HG03439 (cell line): ENCODE measurements at regions not wholly inside any gene's neighbourhood (a gene's known extent, or its start where the extent isn't known, plus 50 kb on each side); places are given as distances from the start of the nearest gene placed in this dataset.

Experiments used
- ATAC-seq: cut with Tn5 transposase; IDR thresholded peaks from one replicate; pipeline ENCODE4 v1.9.1; 2021; ENCODE audit warnings: mild to moderate bottlenecking, moderate library complexity; ENCODE audit not compliant: unreplicated experiment

- ATAC-seq, result no peak
Observed at GRCh38 chr6:126526996-126527606, 187.2 kb downstream of the CENPW start.

GRCh38 chr6:126529637-126530362 is 189.9 kb downstream of the CENPW start:
- ATAC-seq, result no peak

- ATAC-seq, result no peak
Observed at GRCh38 chr6:126530775-126531174, 190.9 kb downstream of the CENPW start.

DNA sequence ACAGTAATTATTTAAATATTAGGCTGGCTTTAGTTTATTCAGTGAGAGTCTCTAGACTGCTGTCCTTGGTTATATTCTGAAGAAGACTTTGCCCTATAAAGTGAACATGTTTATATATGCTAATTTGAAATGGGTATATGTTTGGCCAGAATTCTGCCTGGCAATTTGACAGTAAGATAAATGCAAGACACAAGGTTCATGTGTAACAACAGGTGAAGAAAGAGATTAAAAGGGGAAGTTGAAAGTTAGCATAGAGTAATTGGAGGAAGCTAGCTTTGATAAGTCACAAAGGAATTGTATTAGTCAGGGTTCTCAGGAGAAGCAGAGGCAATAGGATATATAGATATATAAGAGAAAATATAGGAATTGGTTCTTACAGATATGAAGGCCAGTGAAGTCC is 191.4 kb downstream of the CENPW start:
- ATAC-seq, result no peak

GRCh38 chr6:126531840-126532239 is 191.9 kb downstream of the CENPW start:
- no peak for ATAC-seq

- ATAC-seq, result no peak
Observed at GRCh38 chr6:126534401-126534800, 194.5 kb downstream of the CENPW start.

DNA sequence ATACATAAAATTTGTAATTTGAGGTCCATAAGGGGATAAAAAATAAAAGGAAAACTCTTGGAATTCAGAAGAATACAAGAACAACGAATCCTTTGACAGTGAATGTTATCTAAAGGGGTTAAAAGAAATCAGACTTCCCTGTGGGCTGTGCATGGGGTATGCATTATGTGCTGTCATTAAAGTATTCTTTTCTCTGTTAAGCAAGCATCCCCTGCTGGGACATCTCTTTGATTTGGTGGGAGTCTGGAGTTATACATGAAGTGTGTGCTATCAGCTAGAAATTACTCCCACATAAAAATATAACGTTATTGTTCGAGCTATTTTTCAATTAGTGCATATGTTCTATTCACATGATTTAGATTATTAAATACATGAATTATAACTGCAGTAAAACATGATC is 195.2 kb downstream of the CENPW start:
- no peak for ATAC-seq

DNA sequence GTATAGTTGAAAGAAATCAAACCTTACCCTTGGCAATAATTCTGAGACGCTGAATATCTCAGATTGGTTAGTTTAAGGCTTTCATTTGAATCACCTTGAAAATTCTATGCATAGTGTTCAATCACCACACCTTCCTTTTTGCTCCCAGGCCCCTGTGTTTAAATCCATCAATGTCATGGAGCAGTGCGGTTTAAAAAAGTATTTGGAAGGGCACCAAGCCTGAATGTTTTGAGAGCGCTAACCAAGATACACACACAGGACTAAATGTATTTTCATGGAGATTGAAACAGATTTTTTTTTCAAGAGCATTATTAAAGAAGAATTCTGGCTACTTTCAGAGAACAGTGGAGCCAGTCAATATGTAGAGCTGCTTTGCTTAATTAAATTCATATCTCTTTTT is 195.7 kb downstream of the CENPW start:
- no peak for ATAC-seq

- ATAC-seq, result no peak
Observed at GRCh38 chr6:126537061-126537816, 197.3 kb downstream of the CENPW start.

GRCh38 chr6:126539022-126539421 is 199.1 kb downstream of the CENPW start:
- no peak for ATAC-seq

GRCh38 chr6:126540161-126540560 is 200.2 kb downstream of the CENPW start:
- ATAC-seq, result no peak

DNA sequence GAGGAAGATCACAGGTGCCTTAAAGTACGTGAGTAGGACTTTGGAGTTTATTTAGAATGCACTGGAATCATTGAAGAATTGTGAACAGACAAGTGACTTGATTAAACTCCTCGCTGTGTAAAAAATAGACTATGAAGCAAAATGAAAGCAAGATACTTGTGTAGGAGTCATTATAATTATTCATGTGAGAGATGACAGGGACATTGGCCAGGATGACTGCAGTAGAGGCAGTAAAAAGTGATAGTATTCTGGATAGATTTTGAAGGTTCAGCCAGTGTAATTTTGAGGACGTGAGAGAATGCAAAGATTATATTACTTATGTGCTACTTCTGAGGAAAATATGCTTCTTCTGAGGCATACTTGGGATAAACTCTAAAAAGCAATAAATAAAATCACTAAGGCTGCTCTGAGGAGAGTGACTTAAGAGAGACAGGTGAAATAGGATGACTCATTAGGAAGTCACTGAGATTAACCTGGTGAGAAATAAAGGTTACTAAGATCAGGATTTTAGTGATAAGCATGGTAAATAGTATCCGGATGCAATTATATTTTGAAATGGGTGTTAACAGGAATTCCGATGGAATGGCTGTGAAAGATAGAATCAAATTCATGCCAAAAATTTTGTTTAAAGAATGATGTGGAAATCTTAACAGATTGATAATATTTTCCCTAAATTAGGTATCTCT is 202.0 kb downstream of the CENPW start:
- ATAC-seq, result no peak

GRCh38 chr6:126546541-126547120 is 206.7 kb downstream of the CENPW start:
- no peak for ATAC-seq

DNA sequence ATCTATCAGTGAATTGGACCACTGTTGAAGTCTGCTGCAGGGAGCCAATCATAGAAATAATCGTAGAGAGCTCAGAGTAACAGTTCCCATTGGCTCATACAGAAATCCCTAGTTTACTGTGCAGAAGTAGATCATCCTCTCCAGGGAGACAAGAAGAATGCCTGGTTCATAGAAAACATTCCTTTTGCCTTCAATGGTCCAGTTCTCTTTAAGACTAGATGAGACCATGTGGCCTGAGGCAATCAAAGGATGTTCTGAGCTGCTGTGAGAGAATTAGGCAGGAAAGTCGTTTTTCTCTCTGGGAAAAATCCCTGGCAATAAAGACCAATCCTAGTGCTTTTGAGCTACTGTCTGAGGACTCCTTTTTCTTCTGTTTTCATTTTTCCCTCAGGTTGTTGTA is 208.4 kb downstream of the CENPW start:
- no peak for ATAC-seq

DNA sequence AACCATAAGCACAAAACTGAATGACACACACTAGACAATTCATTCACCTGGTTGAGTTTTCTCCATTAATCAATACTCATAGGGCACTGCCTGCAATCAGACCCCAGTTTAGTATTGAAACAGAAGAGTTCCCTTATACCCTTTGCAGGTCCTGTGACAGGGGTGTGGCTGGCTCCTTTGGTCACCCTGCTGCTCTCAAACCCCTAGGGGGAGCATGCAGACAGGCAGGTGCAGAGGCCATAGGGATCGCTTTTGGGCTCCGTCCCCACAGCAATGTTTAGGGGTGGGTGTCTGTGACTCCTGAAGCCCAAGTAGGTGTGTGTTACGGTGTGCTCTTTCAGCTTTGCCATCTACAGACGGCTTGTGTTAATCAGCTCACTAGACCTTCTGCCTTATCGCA is 210.4 kb downstream of the CENPW start:
- no peak for ATAC-seq

DNA sequence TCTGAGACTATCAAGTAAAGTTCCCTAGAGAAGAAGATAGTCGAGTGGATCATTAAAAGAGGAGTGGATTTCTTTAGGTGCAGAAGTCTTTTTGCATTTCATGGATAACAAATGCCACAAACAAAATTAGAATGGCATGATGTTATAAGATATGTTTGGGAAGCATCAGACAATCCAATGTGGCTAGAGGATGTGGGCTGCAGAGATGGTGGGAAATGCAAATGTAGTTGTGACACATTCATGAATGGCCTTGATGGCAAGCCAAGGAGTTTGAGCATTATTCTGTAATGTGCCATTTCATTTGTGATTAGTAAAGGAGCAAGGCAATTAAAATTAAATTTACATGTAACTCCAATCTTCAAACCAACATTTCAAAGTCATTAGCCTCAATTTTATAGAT is 211.9 kb downstream of the CENPW start:
- no peak for ATAC-seq

GRCh38 chr6:126553854-126554253 is 213.9 kb downstream of the CENPW start:
- ATAC-seq, result no peak

- no peak for ATAC-seq
Observed at GRCh38 chr6:126570507-126570906, 230.6 kb downstream of the CENPW start.

DNA sequence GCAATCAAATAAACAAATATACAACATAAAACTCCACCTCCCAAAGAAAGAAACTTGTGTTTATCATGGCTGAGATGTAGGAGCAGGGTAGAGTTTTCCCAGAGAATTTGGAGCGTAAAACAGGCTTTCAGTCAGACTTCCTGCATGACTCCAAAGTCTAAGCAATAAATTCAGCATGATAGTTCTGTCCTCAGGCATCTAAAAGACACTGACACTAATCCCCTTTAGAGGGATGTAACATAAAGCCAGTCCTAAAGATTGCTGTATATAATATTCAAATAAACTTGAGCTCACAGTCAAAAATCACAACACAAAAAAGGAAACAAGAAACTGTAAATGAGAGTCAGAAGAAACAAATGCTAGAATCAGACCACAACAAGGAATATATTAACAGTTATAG is 234.4 kb downstream of the CENPW start:
- ATAC-seq, result no peak

- ATAC-seq, result no peak
Observed at GRCh38 chr6:126581316-126581715, 241.4 kb downstream of the CENPW start.

GRCh38 chr6:126600258-126600916 is 260.5 kb downstream of the CENPW start:
- ATAC-seq, result no peak
